ENCODE measurements at regions not wholly inside any gene's neighbourhood (a gene's known extent, or its start where the extent isn't known, plus 50 kb on each side); places are given as distances from the start of the nearest gene placed in this dataset.

DNA sequence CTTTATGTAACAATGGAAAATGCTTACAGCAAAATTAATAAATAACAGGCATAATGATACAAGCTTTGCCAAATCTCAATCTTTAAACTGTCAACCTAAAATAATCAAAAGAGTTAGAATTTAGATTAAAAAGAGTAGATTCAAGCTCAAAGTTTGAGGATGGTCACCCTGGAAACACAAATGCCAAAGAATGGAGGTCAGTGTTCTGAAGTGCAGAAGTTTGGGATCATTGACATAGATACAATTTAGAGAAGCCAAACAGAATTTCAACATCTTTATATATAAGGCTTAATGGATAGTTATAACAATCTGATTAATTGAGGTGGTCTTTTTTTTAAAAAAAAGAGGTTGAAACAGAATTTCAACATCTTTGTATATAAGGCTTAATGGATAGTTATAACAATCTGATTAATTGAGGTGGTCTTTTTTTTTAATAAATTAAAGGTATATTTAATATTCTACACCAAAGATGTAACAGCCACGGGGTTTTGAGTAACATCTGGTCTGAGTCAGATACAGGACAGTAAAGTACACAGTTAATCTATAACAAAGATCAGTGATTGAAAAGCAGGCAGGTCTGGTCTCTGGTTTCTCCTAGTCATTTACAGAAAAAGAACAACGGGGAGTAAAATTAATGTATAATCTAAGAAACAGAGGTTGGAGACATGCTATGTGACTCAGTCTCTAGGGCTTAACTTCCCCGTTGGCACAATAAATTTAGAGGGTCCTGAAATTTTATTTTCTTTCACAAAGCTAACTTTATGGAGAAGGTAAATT lies 490.7 kb downstream of the GBE1 start:
- TF ChIP-seq CTCF (IDR thresholded peaks at IDR 0.05; ENCODE audit: low read depth, low read length), result no peak
- Histone ChIP-seq H3K36me3 (no peaks in the 10 kb centered on the region), H3K4me1 (peaks cover 11% of the 10 kb centered on the region), H3K9me3 (no peaks in the 10 kb centered on the region), H3K4me3 (ENCODE audit: low read depth, low read length) (no peak overlapping the region), H3K27me3 (no peaks in the 10 kb centered on the region)
- DNase-seq, result peak; percentile 31

DNA sequence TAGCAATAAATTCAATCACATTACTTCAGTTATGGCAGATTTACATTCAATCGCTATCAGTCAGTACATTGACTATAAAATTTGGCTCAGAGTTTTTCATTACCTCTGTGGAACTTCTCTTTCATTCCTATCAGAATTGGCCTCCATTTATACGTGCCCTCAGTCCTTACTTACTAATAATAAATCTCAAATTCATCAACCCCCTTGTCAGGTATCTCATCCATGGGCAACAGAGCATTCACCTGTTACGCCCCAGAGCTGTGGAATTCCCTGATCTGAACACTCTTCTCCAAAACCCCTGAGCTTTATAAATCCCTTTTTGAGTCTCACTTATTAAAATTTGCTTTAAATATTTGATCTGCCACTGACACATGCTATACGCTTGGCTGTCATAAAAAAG lies 492.9 kb downstream of the GBE1 start:
- H3K4me1 ChIP-seq, result peaks cover 11% of the 10 kb centered on the region

DNA sequence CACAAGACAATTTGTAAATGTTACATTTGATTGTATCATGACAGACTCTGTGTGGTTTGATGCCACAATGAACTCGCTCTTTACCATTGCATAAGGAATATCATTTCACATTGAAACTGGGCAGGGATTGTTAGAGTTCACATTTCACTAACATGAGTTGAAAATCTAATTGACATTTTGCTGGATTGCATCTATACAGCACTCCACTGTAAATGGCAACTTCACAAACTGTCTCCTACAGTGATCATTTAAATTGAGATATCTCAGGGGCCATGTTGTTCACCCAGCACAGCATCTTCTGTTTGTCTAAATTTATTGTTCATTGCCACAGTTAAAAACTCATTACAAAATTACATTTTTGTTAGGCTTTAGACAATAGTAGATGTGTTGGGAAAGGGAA lies 499.4 kb downstream of the GBE1 start:
- no peak for TF ChIP-seq CTCF (IDR thresholded peaks at IDR 0.05; ENCODE audit: low read depth, low read length)
- Histone ChIP-seq H3K36me3 (no peaks in the 10 kb centered on the region), H3K4me1 (0 out of 2 replicates have a peak, but pooled peaks cover 2% of the 10 kb centered on the region), H3K4me3 (ENCODE audit: low read depth, low read length) (no peak overlapping the region), H3K27me3 (no peaks in the 10 kb centered on the region), H3K9me3 (no peaks in the 10 kb centered on the region)
- no peak for DNase-seq

More for the DNA sequence above, 492.9 kb downstream of the GBE1 start:
- Histone ChIP-seq H3K4me3 (ENCODE audit: low read depth, low read length) (no peak overlapping the region), H3K36me3 (no peaks in the 10 kb centered on the region), H3K9me3 (no peaks in the 10 kb centered on the region), H3K27me3 (no peaks in the 10 kb centered on the region)
- no peak for TF ChIP-seq CTCF (IDR thresholded peaks at IDR 0.05; ENCODE audit: low read depth, low read length)
- no peak for DNase-seq

DNA sequence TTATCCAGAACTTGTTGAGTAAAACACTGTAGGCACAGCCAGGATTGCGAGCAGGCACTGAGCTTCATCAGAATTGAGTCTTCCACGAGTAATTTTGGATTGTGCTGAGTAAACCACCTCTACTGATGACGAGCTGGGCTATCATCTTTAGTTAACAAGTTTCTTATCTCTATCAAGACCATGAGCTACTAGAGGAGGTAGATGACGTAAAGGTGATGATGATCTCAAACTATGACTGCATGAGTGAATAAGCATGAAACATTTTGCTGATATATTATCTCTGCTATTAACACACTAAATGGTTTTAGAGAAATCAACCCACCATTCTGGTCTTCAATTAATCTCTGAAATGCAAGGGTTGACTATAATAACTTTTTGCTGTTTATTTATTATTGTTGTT lies 506.0 kb downstream of the GBE1 start:
- no peaks in the 10 kb centered on the region for H3K9me3 ChIP-seq
- no peaks in the 10 kb centered on the region for H3K4me1 ChIP-seq
- TF ChIP-seq CTCF (IDR thresholded peaks at IDR 0.05; ENCODE audit: low read depth, low read length), result no peak

DNA sequence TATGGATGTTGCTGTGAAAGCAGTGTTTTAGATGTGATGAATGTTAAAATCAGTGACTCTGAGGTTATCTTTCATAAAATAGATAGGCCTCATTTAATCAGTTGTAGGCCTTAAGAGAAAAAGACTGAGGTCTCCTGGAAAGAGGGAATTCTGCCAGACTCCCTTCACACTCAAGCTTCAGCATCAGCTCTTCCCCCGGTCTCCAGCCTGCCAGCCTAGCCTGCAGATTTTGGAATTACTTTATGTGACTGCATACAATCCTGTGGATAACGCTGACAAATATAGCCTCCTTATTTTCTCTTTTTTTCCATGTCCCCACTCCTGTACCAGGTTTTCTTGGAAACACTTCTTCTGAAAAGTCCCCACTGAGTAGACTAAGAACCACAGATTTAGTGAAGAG lies 510.3 kb downstream of the GBE1 start:
- H3K36me3 ChIP-seq, result no peaks in the 10 kb centered on the region
- no peaks in the 10 kb centered on the region for H3K4me1 ChIP-seq
- no peak for DNase-seq
- H3K9me3 ChIP-seq, result no peaks in the 10 kb centered on the region
- no peak overlapping the region for H3K4me3 ChIP-seq (ENCODE audit: low read depth, low read length)
- no peak for TF ChIP-seq CTCF (IDR thresholded peaks at IDR 0.05; ENCODE audit: low read depth, low read length)
- no peaks in the 10 kb centered on the region for H3K27me3 ChIP-seq

More for the DNA sequence above, 506.0 kb downstream of the GBE1 start:
- no peak overlapping the region for H3K4me3 ChIP-seq (ENCODE audit: low read depth, low read length)
- no peaks in the 10 kb centered on the region for H3K36me3 ChIP-seq
- DNase-seq, result no peak
- H3K27me3 ChIP-seq, result no peaks in the 10 kb centered on the region

GRCh38 chr3:81249540-81250029 lies 511.9 kb downstream of the GBE1 start:
- Histone ChIP-seq H3K4me3 (ENCODE audit: low read depth, low read length) (no peak overlapping the region), H3K36me3 (no peaks in the 10 kb centered on the region), H3K9me3 (no peaks in the 10 kb centered on the region), H3K4me1 (no peaks in the 10 kb centered on the region), H3K27me3 (no peaks in the 10 kb centered on the region)
- no peak for TF ChIP-seq CTCF (IDR thresholded peaks at IDR 0.05; ENCODE audit: low read depth, low read length)
- no peak for DNase-seq

Measured in BE2C (cell line).